ENCODE measurements at regions not wholly inside any gene's neighbourhood (a gene's known extent, or its start where the extent isn't known, plus 50 kb on each side); places are given as distances from the start of the nearest gene placed in this dataset.
"Not testable (repeated sequence)": the region's sequence is repeated elsewhere in the genome, so short reads cannot be mapped to it uniquely, and the experiment has no call there.

DNA sequence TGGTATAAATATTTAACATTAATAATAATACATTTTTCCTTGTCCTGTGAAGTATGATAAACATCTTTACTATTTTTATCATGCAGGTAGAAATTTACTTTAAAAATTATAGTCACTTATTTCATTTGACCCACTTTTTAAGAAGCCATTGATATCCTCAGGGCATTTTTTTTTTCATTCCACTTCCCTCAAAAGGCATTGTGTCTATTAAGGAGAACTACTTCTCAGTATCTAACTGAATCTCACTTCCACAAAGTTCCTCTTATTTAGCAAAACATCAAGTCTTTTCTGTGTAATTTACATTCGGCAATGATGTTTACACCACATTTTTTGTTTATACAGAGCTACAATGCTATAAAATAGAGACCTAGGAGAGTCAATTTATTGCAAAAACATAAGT, 388.2 kb upstream of the AKR1E2 start:
- no peak for DNase-seq (ENCODE audit: low read depth)

DNA sequence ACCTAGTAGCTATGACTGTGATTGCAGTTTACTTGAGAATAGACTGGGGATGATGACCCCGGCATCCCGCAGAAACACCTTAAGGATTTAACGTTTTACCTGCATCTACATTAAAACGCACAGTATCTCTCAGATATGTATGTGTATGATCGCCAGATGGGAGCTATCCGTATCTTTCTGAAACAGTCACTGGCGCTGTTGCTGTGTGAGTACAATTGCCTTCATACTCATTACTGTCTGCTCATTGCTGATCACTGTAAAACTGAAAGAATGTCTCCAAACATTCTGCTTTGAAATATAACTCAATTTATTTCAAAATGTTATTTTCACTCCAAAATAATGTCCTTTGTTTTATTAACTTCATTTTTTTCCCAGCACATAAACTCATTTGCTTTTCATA, 388.9 kb upstream of the AKR1E2 start:
- DNase-seq (ENCODE audit: low read depth), result no peak

DNA sequence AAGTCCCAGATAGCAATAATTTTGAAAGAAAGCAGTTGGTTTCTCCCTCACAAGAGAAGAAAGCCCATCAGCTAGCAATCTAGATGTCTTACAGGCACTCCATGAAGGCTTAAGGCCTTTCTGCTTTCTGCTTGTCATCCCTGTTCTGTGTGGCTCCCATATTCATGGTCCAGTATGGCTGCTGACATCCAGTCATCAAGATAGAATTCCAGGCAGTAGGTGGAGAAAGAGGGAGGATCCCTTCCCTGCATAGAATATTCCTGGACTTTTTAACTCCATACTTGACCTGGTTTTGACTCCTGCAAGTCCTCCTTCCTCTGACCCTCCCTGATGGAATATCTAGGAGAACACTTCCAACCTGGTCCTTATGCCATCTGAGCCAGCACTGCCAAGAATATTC, 389.9 kb upstream of the AKR1E2 start:
- no peak for DNase-seq (ENCODE audit: low read depth)

DNA sequence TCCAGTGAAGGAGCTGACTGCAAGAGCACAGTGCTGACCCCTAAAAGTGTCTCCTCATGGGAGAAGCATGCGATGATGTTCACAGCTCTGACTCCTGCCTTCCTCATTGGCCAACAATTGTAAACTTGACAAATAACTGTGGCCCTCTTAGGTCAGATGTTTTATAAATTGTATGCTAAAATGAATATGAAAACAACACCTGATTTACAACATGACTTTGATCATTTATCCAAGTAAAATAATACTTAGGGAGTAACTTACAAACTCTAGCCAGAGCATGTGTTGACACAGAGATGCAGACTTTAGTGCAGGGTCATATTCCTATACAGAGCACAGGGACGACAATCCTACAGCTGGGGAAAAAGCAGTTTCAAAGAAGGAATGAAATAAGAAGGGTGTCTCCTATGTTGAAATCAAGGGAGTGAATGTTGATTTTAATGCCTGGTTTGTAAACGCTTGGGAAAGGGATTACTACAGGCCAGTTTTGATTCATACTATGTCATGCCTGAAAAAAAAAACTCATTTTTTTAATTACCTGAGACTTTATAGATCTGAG, 391.4 kb upstream of the AKR1E2 start:
- DNase-seq (ENCODE audit: low read depth), result no peak

DNA sequence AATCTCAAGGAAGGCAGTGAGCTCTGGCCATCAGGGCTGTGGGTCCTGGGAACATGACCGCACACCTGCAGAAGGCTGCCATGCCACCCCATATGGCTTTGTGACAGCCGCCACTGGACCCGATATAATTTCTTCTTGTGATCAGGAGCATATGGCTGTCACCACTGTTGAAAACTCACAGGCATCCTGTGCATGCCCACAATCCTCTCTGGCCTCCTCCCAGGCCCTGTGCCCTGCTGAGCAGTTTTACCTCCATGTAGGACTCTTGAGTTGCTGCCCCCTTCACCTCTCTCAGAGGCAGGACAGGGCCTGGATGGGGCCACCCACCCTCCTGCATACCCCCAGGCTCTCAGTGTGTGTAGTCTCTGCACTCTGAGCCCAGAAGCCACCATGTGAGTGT, 391.9 kb upstream of the AKR1E2 start:
- DNase-seq (ENCODE audit: low read depth), result no peak

DNA sequence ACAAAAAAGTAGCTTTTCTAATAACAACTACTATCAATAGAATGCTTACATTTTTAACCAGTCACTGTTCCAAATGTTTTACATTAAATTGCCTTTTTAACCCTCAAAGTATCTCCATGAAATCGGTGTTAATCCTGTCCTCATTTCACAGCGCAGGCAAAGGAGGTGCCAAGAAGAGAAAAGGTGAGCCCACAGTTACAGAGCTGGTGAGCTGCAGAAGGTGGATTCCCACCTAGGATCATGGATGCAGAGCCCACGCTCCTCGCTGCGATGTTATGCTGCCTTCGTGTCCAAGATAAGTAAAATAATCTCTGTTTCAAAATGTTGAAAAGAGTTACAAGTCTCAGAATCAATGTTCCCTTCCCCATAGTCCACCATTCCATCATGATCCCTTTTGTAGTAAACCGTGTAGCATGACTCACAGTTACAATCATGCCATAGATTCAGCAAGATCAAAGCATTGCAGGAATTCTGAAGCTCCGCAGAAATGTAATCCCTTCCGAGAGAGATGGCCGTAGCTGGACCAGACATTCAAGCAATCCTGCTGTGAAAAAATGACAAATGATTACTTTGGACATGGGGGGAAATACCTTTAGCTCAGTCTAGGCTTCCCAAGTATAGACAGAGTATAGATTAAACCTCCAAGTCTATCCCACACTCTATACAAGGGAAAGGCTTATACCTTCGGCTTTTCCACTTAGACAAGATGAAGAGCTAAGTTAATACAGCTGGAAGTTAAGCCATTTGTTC, 394.7 kb upstream of the AKR1E2 start:
- DNase-seq (ENCODE audit: low read depth), result peak; percentile 88

DNA sequence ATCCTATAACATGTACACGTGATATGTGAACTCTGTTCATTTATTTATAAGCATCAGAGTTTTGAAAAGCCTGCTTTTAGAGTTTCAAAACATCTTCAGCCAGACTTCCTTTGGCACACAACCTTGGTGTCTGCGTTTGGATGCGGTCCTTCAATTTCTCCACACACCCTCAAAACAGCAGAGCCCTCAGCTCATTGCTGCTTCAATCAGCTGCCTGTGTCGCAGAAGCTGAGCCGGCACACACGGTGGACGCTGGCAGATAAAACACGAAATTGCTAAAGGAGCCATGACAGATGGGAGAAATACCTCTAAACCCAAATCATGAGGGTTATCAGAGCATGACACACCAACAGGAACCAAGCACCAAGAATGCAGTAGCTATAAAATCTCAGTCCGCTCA, 396.4 kb upstream of the AKR1E2 start:
- no peak for DNase-seq (ENCODE audit: low read depth)

DNA sequence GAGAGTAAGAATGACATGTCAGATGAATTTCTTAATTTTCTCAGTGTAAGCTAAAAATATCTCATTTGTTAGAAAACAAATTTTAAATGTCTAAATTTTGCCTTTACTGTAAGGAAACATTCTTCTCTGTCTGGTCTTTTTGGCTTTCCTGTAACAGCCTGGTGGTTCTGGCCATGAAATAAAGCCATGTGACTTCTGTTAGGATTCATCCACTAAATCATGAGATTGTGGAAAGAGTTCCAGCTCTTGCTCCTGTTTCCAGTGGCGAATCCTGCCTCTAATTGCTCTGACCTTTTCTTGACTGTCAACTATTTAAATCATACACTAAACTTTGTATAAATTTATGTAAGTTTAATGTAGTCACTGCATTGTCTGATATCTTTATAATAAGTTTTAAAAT, 398.5 kb upstream of the AKR1E2 start:
- no peak for DNase-seq (ENCODE audit: low read depth)

DNA sequence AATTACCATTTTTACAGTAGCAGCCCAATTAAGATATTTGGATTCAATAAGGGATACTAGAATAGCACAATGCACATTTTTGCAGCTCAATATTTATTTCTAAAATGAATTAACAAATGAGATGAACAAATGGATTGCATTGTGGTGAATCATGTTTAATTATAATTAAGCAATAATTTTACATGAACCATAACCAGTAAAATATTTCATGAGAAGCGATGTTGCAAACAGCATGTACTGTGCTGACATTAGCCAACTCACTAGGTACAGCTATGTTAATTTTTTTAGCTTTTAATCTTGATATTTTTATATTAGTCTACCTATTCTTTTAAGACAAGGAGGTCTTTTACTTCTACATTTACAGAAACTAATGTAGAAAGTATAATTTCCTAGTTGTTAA, 399.1 kb upstream of the AKR1E2 start:
- DNase-seq (ENCODE audit: low read depth), result peak; percentile 7

DNA sequence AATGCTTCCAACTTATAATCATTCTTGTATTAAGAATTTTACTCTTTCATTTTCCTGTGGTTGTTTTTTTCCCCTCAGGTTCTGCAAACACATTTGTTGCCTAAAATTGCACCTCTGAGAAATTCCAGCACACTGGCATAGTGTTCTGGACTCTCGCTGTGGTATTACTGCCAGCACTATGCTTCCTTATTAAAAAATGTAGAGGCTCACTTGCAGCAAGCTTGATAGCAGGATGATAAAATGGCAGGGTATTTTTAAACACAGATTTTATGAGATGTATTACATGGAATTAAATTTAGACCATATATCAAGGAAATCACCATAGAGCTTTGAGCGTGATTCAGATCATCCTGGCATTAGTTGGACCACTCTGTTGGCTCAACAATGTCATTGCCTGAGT, 416.7 kb upstream of the AKR1E2 start:
- no peak for DNase-seq (ENCODE audit: low read depth)

DNA sequence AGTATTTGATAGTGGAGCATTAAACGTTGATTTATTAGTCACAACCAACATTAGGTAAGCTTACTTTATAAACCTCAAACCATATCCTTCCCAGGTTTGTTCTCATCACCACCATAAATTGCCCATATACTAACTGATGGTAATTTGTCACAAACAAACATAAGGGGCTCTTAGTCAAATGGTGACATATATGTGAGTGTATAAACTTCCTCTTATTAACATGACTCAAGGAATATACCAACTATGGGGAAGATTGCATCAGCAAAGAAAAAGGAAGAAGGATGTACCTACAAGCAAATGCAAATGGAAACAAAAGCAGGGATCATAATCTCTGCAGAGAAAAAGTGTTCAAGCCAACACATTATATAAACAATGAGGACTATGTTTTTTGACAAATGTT, 418.2 kb upstream of the AKR1E2 start:
- peak; percentile 71 for DNase-seq (ENCODE audit: low read depth)

DNA sequence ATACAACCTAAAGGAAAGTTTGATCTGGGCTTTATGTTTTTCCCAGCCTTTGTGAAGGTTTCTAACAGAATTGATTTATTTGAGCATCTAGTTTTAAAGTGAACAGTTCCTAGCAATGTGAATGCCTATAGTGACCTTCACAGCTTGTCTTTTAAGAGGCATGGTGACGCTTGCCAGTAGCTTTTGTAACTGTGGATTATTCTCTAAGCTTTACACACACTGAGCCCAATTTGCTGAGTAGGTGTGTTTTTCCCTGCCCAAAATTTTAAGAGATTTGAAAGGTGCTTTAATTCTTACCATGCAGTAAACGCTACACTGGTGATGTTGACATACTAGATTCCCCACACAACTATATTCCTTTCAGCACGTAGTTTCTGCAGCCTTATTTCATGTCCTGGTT, 420.2 kb upstream of the AKR1E2 start:
- DNase-seq (ENCODE audit: low read depth), result no peak

DNA sequence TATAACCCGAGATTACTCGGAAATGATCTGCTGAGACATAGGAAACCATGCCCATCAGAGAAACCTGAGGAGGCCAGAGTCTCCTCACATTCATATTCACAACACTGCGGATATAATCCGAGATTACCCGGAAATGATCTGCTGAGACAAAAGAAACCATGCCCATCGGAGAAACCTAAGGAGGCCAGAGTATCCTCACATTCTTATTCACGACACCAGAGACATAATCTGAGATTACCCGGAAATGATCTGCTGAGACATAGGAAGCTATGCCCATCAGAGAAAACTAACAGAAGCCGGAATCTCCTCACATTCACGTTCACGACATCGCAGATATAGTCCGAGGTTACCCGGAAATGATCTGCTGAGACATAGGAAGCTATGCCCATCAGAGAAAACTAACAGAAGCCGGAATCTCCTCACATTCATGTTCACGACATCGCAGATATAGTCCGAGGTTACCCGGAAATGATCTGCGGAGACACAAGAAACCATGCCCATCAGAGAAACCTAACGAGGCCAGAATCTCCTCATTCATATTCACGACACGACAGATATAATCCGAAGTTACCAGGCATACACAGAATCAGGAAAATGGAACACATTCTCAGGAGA, 422.3 kb upstream of the AKR1E2 start:
- DNase-seq (ENCODE audit: low read depth), result no peak

DNA sequence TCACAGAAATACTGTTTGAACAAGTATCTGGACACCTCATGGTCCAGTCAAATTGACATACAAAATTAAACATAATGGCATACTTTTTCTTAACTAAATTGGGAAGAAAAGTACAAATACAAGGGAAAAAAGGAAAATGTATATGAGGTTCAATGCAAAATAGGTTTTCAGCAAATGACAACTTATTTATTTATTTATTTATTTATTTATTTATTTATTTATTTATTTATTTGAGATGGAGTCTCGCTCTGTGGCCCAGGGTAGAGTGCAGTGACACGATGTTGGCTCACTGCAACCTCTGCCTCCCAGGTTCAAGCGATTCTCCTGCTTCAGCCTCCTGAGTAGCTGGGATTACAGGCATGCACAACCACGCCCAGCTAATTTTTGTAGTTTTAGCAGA, 424.9 kb upstream of the AKR1E2 start:
- DNase-seq (ENCODE audit: low read depth), result not testable (repeated sequence)

DNA sequence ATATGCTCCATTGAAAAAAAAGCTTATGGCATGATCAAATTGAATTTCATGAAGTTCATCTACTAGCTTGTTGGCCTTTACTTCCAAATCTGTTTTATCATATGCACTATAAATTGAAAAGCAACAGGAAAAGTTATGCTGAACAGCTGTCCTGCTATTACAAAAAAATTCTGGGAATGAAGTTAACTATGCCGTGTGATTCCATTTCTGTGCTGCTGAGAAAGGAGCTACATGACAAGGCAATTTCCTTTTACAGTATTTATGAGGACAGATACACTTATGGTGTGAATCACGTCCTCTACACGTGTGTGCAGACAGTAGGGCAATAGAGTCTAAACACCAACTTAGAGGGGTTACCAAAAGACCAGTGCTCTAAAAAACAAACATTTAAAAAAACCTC, 426.5 kb upstream of the AKR1E2 start:
- peak; percentile 72 for DNase-seq (ENCODE audit: low read depth)

DNA sequence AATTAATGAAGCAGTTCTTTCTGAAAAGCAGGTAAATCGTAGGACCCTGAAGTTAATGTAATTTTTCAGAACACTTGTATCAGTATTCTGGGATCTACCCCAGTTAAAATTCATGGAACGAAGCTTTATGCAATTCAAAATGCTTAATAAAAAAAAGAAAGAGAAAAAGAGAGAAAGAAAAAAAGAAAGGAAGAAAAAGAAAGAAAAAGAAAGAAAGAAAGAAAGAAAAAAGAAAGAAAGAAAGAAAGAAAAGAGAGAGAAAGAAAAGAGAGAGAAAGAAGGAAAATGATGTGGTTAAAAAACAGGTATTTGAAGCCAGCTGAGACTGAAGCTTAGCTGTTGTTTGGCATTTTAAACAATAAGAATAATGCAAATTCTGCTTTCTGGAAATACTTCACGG, 427.4 kb upstream of the AKR1E2 start:
- DNase-seq (ENCODE audit: low read depth), result no peak

DNA sequence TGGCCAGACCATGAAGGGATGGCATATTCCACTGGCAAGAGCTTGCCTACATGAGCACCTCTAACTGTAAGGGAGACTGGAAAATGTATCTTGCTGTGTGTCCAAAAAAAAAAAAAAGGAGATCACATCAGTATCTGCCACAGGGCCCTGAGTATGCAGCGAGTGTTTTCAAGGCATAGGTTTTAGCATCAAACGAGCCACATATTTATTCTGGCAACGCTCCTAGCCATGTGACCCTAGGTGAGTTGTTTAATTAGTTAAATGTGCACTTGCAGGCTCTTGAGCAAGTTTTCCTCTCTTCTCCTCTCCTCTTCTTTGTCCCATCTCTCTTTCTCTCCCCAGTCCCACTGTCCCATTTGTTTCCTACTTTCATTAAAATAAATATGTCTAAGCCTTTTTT, 428.7 kb upstream of the AKR1E2 start:
- no peak for DNase-seq (ENCODE audit: low read depth)

DNA sequence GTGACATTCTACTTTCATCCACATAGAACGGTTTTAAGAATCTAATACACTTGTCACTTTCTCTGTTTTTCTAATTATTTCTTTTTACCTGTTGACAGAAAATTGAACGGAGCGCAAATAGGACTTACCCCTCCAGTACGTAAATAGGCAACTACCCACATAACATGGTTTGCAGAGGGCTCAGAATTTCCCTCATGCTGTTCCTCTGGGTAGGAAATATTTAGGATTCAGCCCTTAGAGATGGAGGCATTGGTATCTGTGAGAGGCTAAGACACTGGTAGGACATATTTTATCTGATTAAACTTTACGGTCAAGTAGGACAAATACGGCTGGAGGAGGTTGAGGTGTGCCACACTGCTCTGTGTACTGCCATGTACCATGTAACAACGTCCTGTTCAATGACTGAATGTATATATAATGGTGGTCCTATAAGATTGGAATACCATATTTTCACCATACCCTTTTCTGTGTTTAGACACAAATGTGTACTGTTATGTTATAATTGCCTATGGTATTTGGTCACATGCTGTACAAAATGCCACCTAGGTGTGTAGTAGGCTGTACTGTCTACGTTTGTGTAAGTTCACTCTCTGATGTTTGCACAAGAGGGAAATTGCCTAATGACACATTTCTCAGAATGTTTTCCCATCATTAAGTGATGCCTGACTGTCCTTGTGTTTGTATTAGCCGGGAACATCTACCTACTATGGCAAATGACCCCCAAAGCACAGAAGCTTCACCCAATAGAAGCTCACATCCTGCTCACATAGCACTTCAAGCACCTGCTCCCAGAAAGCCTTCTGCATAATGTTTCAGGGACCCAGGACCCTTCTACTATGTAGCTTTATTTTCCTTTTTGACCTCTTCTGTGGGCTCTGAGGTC, 429.4 kb upstream of the AKR1E2 start:
- no peak for DNase-seq (ENCODE audit: low read depth)

DNA sequence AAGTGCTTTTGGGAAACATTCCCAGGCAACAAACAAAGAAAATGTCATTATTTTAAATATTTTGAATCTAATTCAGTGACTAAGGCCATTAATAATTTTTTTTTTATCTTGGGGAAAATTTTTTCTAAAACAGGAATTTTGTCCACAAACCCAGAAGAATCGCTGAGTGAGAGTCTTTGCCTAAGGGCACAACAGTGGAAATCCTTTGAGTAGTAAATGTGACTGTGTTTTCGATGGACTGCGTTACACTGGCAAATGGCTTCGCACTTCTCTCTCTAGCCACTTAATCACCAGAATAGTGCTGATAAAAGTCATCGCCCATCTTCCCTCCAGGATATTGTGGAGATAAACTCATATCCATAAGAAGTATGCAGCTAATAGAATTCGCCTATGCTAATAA, 430.3 kb upstream of the AKR1E2 start:
- DNase-seq (ENCODE audit: low read depth), result peak; percentile 19

DNA sequence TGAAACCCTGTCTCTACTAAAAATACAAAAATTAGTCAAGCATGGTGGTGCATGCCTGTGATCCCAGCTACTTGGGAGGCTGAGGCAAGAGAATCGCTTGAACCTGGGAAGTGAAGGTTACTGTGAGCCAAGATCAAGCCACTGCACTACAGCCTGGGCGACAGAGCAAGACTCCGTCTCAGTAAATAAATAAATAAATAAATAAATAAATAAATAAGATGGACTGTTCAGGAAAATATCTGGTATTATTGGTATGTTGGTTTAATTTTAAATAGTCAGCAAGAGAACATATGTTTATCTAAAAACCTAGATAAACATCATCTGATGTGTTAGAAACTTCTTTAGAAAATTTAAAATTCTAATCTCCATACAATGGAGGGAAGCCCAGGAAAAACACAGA, 431.6 kb upstream of the AKR1E2 start:
- DNase-seq (ENCODE audit: low read depth), result not testable (repeated sequence)

DNA sequence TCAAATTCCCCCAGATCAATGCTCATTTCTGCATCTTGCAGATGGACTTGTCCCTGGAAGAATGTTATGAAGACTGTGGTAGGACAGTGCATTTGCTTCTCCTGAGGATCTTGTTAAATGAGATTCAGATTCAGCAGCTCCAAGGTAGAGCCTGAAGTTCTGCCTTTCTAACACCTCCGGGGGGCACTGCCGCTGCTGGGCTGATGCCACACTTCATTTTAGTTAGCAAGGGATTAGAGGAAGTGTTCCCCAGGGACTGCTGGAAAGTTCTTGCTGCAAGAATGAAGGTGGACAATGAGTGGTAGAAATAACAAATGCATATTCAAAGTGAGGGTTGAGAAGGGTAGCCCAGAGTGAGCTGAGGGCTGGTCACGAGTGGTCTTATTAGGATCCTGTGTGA, 434.3 kb upstream of the AKR1E2 start:
- DNase-seq (ENCODE audit: low read depth), result peak; percentile 33

DNA sequence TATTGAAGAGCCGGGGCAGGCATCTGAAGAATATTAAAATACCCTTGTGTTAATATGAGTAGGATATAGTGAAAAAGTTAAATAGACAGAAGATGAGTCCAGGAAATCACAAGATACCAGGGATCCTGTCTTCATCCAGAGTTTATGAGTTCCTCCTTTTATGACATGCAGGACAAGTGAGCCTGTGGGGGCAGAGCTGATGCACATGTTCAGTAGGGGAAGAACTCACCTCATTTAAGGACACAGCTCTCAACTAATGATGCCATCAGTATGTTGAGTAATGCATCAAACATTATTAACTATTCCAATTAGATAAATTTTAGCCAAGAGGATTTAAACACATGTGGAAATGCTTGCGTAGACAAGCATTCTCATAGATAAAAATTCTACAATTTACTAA, 435.8 kb upstream of the AKR1E2 start:
- peak; percentile 6 for DNase-seq (ENCODE audit: low read depth)

Data from EH (cell line).